Activated T-helper 2 cell treated with anti-CD3 and anti-CD28 coated beads, Interferon-gamma antibody, Interleukin-2, Interleukin-4, amounts not matched to agents 10 μg/mL and 5 μg/mL and 100 μg/mL, durations not matched to agents 14 hours and 24 hours and 36 hours (primary cell): ENCODE measurements at regions not wholly inside any gene's neighbourhood (a gene's known extent, or its start where the extent isn't known, plus 50 kb on each side); places are given as distances from the start of the nearest gene placed in this dataset.

ENCODE experiments used
- DNase-seq: peaks from one replicate; pipeline ENCODE4 v3.0.0; 2021; ENCODE audit warnings: low spot score
- H3K27ac Mint-ChIP-seq: one replicate; pipeline ENCODE4 v1.8.0; 2021; ENCODE audit warnings: mixed read lengths
- H3K27me3 Mint-ChIP-seq: one replicate; pipeline ENCODE4 v1.8.0; 2021; ENCODE audit warnings: low read depth, mixed read lengths
- H3K36me3 Mint-ChIP-seq: one replicate; pipeline ENCODE4 v1.8.0; 2021; ENCODE audit warnings: low read depth, mixed read lengths
- H3K4me1 Mint-ChIP-seq: one replicate; pipeline ENCODE4 v1.8.0; 2021; ENCODE audit warnings: low read depth, mixed read lengths
- H3K4me3 Mint-ChIP-seq: one replicate; pipeline ENCODE4 v1.8.0; 2021; ENCODE audit warnings: low read depth, mild to moderate bottlenecking, moderate library complexity, mixed read lengths
- H3K9me3 Mint-ChIP-seq: one replicate; pipeline ENCODE4 v1.8.0; 2021; ENCODE audit warnings: mixed read lengths
- intact Hi-C: fragments of 100-400 bp; cut with micrococcal nuclease; formaldehyde crosslinking; loops from one replicate; pipeline ENCODE4 v1.15.1; 2023

GRCh38 chr6:129938249-129939020, 77.3 kb upstream of the TMEM244 start:
- Mint-ChIP-seq H3K36me3 (no peaks in the 10 kb centered on the region), H3K4me1 (peaks cover 2% of the 10 kb centered on the region), H3K9me3 (no peaks in the 10 kb centered on the region), H3K4me3 (no peak overlapping the region), H3K27ac (no peak overlapping the region), H3K27me3 (peaks cover 31% of the 10 kb centered on the region)
- intact Hi-C loops, result loop anchor here (5.0 to 10.0 kb wide), 3 partner anchors 84 to 441 kb away; no protein-coding TSS in a partner anchor
- DNase-seq, result no peak

- H3K4me3 Mint-ChIP-seq, result no peak overlapping the region
- intact Hi-C loops, result loop anchor here (1.0 to 10.0 kb wide), 4 partner anchors 86 to 439 kb away; no protein-coding TSS in a partner anchor
- no peak for DNase-seq
- H3K27ac Mint-ChIP-seq, result no peak overlapping the region
- peaks cover 27% of the 10 kb centered on the region for H3K27me3 Mint-ChIP-seq
- H3K9me3 Mint-ChIP-seq, result no peaks in the 10 kb centered on the region
- no peaks in the 10 kb centered on the region for H3K36me3 Mint-ChIP-seq
- H3K4me1 Mint-ChIP-seq, result peaks cover 2% of the 10 kb centered on the region
Measured at GRCh38 chr6:129936329-129937165, 75.4 kb upstream of the TMEM244 start.

- no peak overlapping the region for H3K27ac Mint-ChIP-seq
- intact Hi-C loops, result loop anchor here (10.0 kb wide), 1 partner anchor 158 kb away; no protein-coding TSS in a partner anchor
- DNase-seq, result no peak
- no peak overlapping the region for H3K4me3 Mint-ChIP-seq
- peaks cover 5% of the 10 kb centered on the region for H3K27me3 Mint-ChIP-seq
- H3K36me3 Mint-ChIP-seq, result no peaks in the 10 kb centered on the region
- H3K9me3 Mint-ChIP-seq, result no peaks in the 10 kb centered on the region
- peaks cover 2% of the 10 kb centered on the region for H3K4me1 Mint-ChIP-seq
Measured at GRCh38 chr6:129932321-129932720, 71.2 kb upstream of the TMEM244 start.

GRCh38 chr6:129929433-129929832, 68.3 kb upstream of the TMEM244 start:
- Mint-ChIP-seq H3K4me1 (no peaks in the 10 kb centered on the region), H3K27me3 (no peaks in the 10 kb centered on the region), H3K9me3 (no peaks in the 10 kb centered on the region), H3K27ac (no peak overlapping the region), H3K36me3 (no peaks in the 10 kb centered on the region), H3K4me3 (no peak overlapping the region)
- intact Hi-C loops, result no loop called here
- DNase-seq, result no peak

GRCh38 chr6:129923530-129924250, 62.6 kb upstream of the TMEM244 start:
- H3K4me3 Mint-ChIP-seq, result no peak overlapping the region
- H3K4me1 Mint-ChIP-seq, result no peaks in the 10 kb centered on the region
- H3K9me3 Mint-ChIP-seq, result no peaks in the 10 kb centered on the region
- peaks cover 2% of the 10 kb centered on the region for H3K27me3 Mint-ChIP-seq
- no peaks in the 10 kb centered on the region for H3K36me3 Mint-ChIP-seq
- no peak overlapping the region for H3K27ac Mint-ChIP-seq
- intact Hi-C loops, result no loop called here
- DNase-seq, result no peak

- Mint-ChIP-seq H3K9me3 (no peaks in the 10 kb centered on the region), H3K4me3 (no peak overlapping the region), H3K27ac (no peak overlapping the region)
Measured at GRCh38 chr6:129921169-129921817, 60.2 kb upstream of the TMEM244 start.

GRCh38 chr6:129920103-129920798, 59.1 kb upstream of the TMEM244 start:
- Mint-ChIP-seq H3K36me3 (no peaks in the 10 kb centered on the region), H3K9me3 (no peaks in the 10 kb centered on the region), H3K4me1 (no peaks in the 10 kb centered on the region), H3K4me3 (no peak overlapping the region), H3K27ac (no peak overlapping the region), H3K27me3 (peaks cover 8% of the 10 kb centered on the region)
- DNase-seq, result no peak
- intact Hi-C loops, result no loop called here

More at GRCh38 chr6:129921169-129921817, 60.2 kb upstream of the TMEM244 start:
- Mint-ChIP-seq H3K4me1 (no peaks in the 10 kb centered on the region), H3K27me3 (peaks cover 5% of the 10 kb centered on the region), H3K36me3 (no peaks in the 10 kb centered on the region)
- intact Hi-C loops, result no loop called here
- no peak for DNase-seq

- H3K4me1 Mint-ChIP-seq, result peaks cover 2% of the 10 kb centered on the region
- H3K27me3 Mint-ChIP-seq, result peaks cover 4% of the 10 kb centered on the region
- DNase-seq, result no peak
- no peaks in the 10 kb centered on the region for H3K9me3 Mint-ChIP-seq
- H3K4me3 Mint-ChIP-seq, result no peak overlapping the region
- H3K36me3 Mint-ChIP-seq, result no peaks in the 10 kb centered on the region
- no peak overlapping the region for H3K27ac Mint-ChIP-seq
- intact Hi-C loops, result no loop called here
Measured at GRCh38 chr6:129911732-129912131, 50.6 kb upstream of the TMEM244 start.
